Activated CD4-positive, alpha-beta T cell treated with anti-CD3 and anti-CD28 coated beads for 36 hours (primary cell): ENCODE measurements at regions not wholly inside any gene's neighbourhood (a gene's known extent, or its start where the extent isn't known, plus 50 kb on each side); places are given as distances from the start of the nearest gene placed in this dataset.
"Not testable (repeated sequence)": the region's sequence is repeated elsewhere in the genome, so short reads cannot be mapped to it uniquely, and the experiment has no call there.

Experiments used
- ATAC-seq: fragments of 200-7000 bp; cut with Tn5 transposase; one replicate; pipeline ENCODE4 v1.10.0; 2021; ENCODE audit warnings: mild to moderate bottlenecking, moderate library complexity
- CTCF ChIA-PET: fragments of 350-600 bp; sonication (Branson Sonifier 250); formaldehyde crosslinking; loops from one replicate; lab custom pipeline; 2021; ENCODE audit warnings: antibody characterized with exemption; lab: Charles Lee
- POLR2A ChIA-PET: fragments of 350-600 bp; sonication (Branson Sonifier 250); formaldehyde crosslinking; loops from one replicate; lab custom pipeline; 2021; ENCODE audit warnings: antibody characterized with exemption, inconsistent platforms; lab: Charles Lee
- DNase-seq: peaks from one replicate; pipeline ENCODE4 v3.0.0-alpha.2; 2020
- H3K27ac Mint-ChIP-seq: one replicate; pipeline ENCODE4 v1.8.0; 2021; ENCODE audit warnings: mixed read lengths
- H3K27me3 Mint-ChIP-seq: one replicate; pipeline ENCODE4 v1.8.0; 2021; ENCODE audit warnings: mixed read lengths
- H3K36me3 Mint-ChIP-seq: one replicate; pipeline ENCODE4 v1.8.0; 2021; ENCODE audit warnings: low read depth, mixed read lengths
- H3K4me1 Mint-ChIP-seq: one replicate; pipeline ENCODE4 v1.8.0; 2021; ENCODE audit warnings: mixed read lengths
- H3K4me3 Mint-ChIP-seq: one replicate; pipeline ENCODE4 v1.8.0; 2021; ENCODE audit warnings: mild to moderate bottlenecking, moderate library complexity, mixed read lengths
- H3K9me3 Mint-ChIP-seq: one replicate; pipeline ENCODE4 v1.8.0; 2021; ENCODE audit warnings: low read depth, mixed read lengths
- intact Hi-C, 2 experiments: fragments of 100-400 bp; cut with DNase I in 1 of 2; cut with micrococcal nuclease in 1 of 2; formaldehyde crosslinking; loops; one replicate each; pipeline versions ENCODE4 v1.14.2 to v1.15.1; 2022 to 2024; cut with DNase I, micrococcal nuclease

- Mint-ChIP-seq H3K9me3 (peaks cover 5% of the 10 kb centered on the region), H3K27me3 (peaks cover 4% of the 10 kb centered on the region), H3K4me3 (no peak overlapping the region), H3K4me1 (no peaks in the 10 kb centered on the region), H3K27ac (no peak overlapping the region), H3K36me3 (no peaks in the 10 kb centered on the region)
- intact Hi-C loops = no loop called here
- DNase-seq = no peak
- ATAC-seq = no peak
- CTCF ChIA-PET = interaction anchor here (0.6 kb wide), 1 partner anchor 178 kb away, joined by 3 read pairs; no protein-coding TSS in a partner anchor
- POLR2A ChIA-PET = no interaction called here
Observed at GRCh38 chr5:107743373-107744000, 72.8 kb upstream of the EFNA5 start.

DNA sequence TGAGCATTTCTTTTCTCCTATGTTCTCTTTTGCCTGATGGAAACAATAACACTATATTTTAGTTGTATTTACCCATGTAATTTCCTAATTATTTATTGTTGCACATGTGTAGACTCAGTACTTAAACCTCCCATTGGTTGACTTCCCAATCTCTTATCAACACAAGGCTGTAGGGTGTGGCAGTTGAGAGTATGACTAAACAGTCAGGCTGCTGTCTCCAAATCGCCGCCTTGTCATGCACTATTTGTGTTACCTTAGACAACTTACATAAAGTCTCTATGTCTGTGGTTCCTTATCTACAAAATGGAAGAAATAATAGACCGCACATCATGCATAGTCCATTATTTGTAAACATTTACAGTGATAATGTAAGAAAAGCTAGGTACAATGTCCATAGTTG lies 68.9 kb upstream of the EFNA5 start:
- Mint-ChIP-seq H3K27me3 (peaks cover 11% of the 10 kb centered on the region), H3K4me3 (no peak overlapping the region), H3K4me1 (no peaks in the 10 kb centered on the region), H3K36me3 (no peaks in the 10 kb centered on the region), H3K27ac (no peak overlapping the region), H3K9me3 (peaks cover 5% of the 10 kb centered on the region)
- DNase-seq (no peak), ATAC-seq (no peak)
- POLR2A ChIA-PET = no interaction called here
- CTCF ChIA-PET = no interaction called here
- intact Hi-C loops = no loop called here

DNA sequence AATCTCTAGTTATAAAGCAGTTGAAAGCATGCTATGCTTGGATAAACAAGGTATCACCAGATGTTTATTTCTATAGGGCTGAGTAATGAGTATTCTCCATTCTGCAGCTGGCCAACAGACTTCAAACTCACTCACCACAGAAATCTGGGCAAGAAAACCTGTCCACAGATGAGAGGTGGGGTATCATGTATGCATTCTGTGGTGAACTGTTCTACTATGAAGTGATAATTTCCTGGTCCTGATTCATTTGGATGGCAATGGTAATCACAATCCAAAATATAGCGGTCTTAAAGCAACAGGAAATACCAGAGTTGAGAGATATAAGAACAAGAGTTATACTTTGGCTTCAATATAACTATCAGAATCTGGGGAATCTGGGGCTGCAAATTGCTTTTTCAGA lies 65.9 kb upstream of the EFNA5 start:
- Mint-ChIP-seq H3K27ac (no peak overlapping the region), H3K9me3 (peaks cover 5% of the 10 kb centered on the region), H3K4me1 (no peaks in the 10 kb centered on the region), H3K27me3 (peaks cover 7% of the 10 kb centered on the region), H3K36me3 (no peaks in the 10 kb centered on the region), H3K4me3 (no peak overlapping the region)
- DNase-seq (no peak), ATAC-seq (no peak)
- ChIA-PET CTCF (no interaction called here), POLR2A (no interaction called here)
- intact Hi-C loops = no loop called here

- H3K36me3 Mint-ChIP-seq, H3K4me1 Mint-ChIP-seq, H3K4me3 Mint-ChIP-seq, H3K9me3 Mint-ChIP-seq, intact Hi-C loops, H3K27me3 Mint-ChIP-seq, H3K27ac Mint-ChIP-seq, POLR2A ChIA-PET, CTCF ChIA-PET, ATAC-seq, DNase-seq: not testable (repeated sequence)
Observed at GRCh38 chr5:107736089-107736488, 65.4 kb upstream of the EFNA5 start.

DNA sequence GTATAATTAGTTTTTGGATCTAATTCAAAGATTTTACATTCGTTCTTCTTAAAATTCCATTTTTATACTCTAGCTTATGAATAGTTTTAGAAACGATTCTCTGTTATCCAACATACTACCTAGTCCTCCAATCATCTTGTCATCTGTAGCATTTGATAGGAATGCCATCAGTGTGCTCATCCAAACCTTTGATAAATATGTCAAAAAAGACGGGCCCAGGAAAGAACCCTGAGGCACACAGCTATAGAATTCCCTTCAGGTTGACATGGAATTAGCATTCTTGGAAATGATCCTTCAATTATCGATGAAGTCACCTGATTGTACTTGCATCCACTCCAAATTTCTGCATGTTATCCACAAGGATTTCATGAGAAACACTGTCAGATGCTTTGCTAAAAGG lies 64.8 kb upstream of the EFNA5 start:
- DNase-seq (no peak), ATAC-seq (no peak)
- H3K27ac Mint-ChIP-seq = no peak overlapping the region
- CTCF ChIA-PET = no interaction called here
- intact Hi-C loops = no loop called here
- no peaks in the 10 kb centered on the region for H3K36me3 Mint-ChIP-seq
- H3K4me3 Mint-ChIP-seq = no peak overlapping the region
- H3K9me3 Mint-ChIP-seq = peaks cover under 1% of the 10 kb centered on the region
- POLR2A ChIA-PET = no interaction called here
- peaks cover 7% of the 10 kb centered on the region for H3K27me3 Mint-ChIP-seq
- no peaks in the 10 kb centered on the region for H3K4me1 Mint-ChIP-seq

GRCh38 chr5:107726896-107727295 lies 56.2 kb upstream of the EFNA5 start:
- no peak overlapping the region for H3K4me3 Mint-ChIP-seq
- ATAC-seq (no peak), DNase-seq (no peak)
- intact Hi-C loops = no loop called here
- H3K36me3 Mint-ChIP-seq = no peaks in the 10 kb centered on the region
- ChIA-PET POLR2A (no interaction called here), CTCF (no interaction called here)
- no peak overlapping the region for H3K27ac Mint-ChIP-seq
- H3K27me3 Mint-ChIP-seq = peaks cover 2% of the 10 kb centered on the region
- H3K9me3 Mint-ChIP-seq = peaks cover 2% of the 10 kb centered on the region
- H3K4me1 Mint-ChIP-seq = no peaks in the 10 kb centered on the region

- Mint-ChIP-seq H3K9me3 (peaks cover 10% of the 10 kb centered on the region), H3K27me3 (peaks cover 2% of the 10 kb centered on the region), H3K4me1 (no peaks in the 10 kb centered on the region), H3K27ac (no peak overlapping the region), H3K4me3 (no peak overlapping the region), H3K36me3 (no peaks in the 10 kb centered on the region)
- POLR2A ChIA-PET = no interaction called here
- intact Hi-C loops = no loop called here
- CTCF ChIA-PET = no interaction called here
- ATAC-seq = no peak
- no peak for DNase-seq
Observed at GRCh38 chr5:107724642-107725041, 53.9 kb upstream of the EFNA5 start.

GRCh38 chr5:107721241-107721640 lies 50.5 kb upstream of the EFNA5 start:
- H3K4me3 Mint-ChIP-seq, H3K4me1 Mint-ChIP-seq, H3K27me3 Mint-ChIP-seq, H3K36me3 Mint-ChIP-seq, ATAC-seq, DNase-seq, POLR2A ChIA-PET, H3K27ac Mint-ChIP-seq, intact Hi-C loops: not testable (repeated sequence)
- peaks cover 14% of the 10 kb centered on the region for H3K9me3 Mint-ChIP-seq
- CTCF ChIA-PET = interaction anchor here (1.0 kb wide), 1 partner anchor 9 kb away, joined by 3 read pairs; no protein-coding TSS in a partner anchor
